K562 (cell line): ENCODE measurements at regions not wholly inside any gene's neighbourhood (a gene's known extent, or its start where the extent isn't known, plus 50 kb on each side); places are given as distances from the start of the nearest gene placed in this dataset.

Experiments
- ATF1 ChIP-seq, 2 experiments: fragments of 450-650 bp in 1 of 2; IDR thresholded peaks; 2 replicates each; pipeline ENCODE4 v1.6.1; 2016; ENCODE audit warnings: missing compliant biosample characterization in 1 of 2, missing genetic modification characterization in 1 of 2
- BACH1 ChIP-seq: fragments of 200-800 bp; sonication (Bioruptor generic); IDR thresholded peaks from 2 replicates; pipeline ENCODE4 v1.6.1; 2016; ENCODE audit warnings: missing genetic modification characterization, missing compliant biosample characterization
- BRCA1 ChIP-seq, 2 experiments: fragments of 450-650 bp in 1 of 2; sonication (generic) in 1 of 2; formaldehyde crosslinking in 1 of 2; IDR thresholded peaks; 2 replicates each; pipeline versions ENCODE4 v1.5.0 to v1.6.1; 2017 to 2020; ENCODE audit warnings: mild to moderate bottlenecking in 1 of 2, missing genetic modification reagents in 1 of 2
- CREB5 ChIP-seq: fragments of 250-450 bp; sonication (Bioruptor Pico); IDR thresholded peaks from 2 replicates; pipeline ENCODE4 v1.5.0; 2020; ENCODE audit warnings: mild to moderate bottlenecking
- GTF3C2 ChIP-seq: IDR thresholded peaks from 3 replicates; pipeline ENCODE4 v1.6.1; 2011; ENCODE audit warnings: borderline replicate concordance, mild to moderate bottlenecking, moderate library complexity; ENCODE audit not compliant: insufficient read length; ENCODE audit errors: extremely low read depth
- HNRNPUL1 ChIP-seq: fragments of 200-400 bp; formaldehyde crosslinking; IDR thresholded peaks from 2 replicates; pipeline ENCODE4 v1.6.1; 2017; ENCODE audit warnings: low read length
- IRF1 ChIP-seq: sonication (generic); formaldehyde crosslinking; IDR thresholded peaks from 2 replicates; pipeline ENCODE4 v1.8.0; 2022; ENCODE audit warnings: missing genetic modification reagents, mild to moderate bottlenecking, borderline replicate concordance
- KDM2B ChIP-seq: fragments of 250-450 bp; sonication (Bioruptor Pico); IDR thresholded peaks from 2 replicates; pipeline ENCODE4 v1.8.0; 2021; ENCODE audit warnings: mild to moderate bottlenecking, moderate library complexity
- MEIS2 ChIP-seq: fragments of 450-650 bp; IDR thresholded peaks from 2 replicates; pipeline ENCODE4 v1.6.1; 2014; ENCODE audit warnings: mild to moderate bottlenecking; ENCODE audit not compliant: partially characterized antibody
- MTA1 ChIP-seq: fragments of 450-650 bp; IDR thresholded peaks from 2 replicates; pipeline ENCODE4 v1.6.1; 2017; ENCODE audit warnings: borderline replicate concordance
- SP1 ChIP-seq: sonication (generic); formaldehyde crosslinking; IDR thresholded peaks from 2 replicates; pipeline ENCODE4 v1.8.1; 2022; ENCODE audit warnings: mild to moderate bottlenecking, missing genetic modification reagents
- SUPT5H ChIP-seq: fragments of 450-650 bp; IDR thresholded peaks from 2 replicates; pipeline ENCODE4 v1.6.1; 2016
- TSHZ1 ChIP-seq: fragments of 250-450 bp; sonication (Bioruptor Pico); IDR thresholded peaks from 2 replicates; pipeline ENCODE4 v1.4.0; 2020; ENCODE audit warnings: mild to moderate bottlenecking, moderate library complexity
- ZBTB17 ChIP-seq: fragments of 450-650 bp; formaldehyde crosslinking; IDR thresholded peaks from 2 replicates; pipeline ENCODE4 v1.4.0; 2020; ENCODE audit warnings: mild to moderate bottlenecking
- ZNF280B ChIP-seq: fragments of 250-450 bp; sonication (Bioruptor Pico); IDR thresholded peaks from 2 replicates; pipeline ENCODE4 v1.5.1; 2021; ENCODE audit warnings: mild to moderate bottlenecking
- ZNF347 ChIP-seq: fragments of 450-650 bp; formaldehyde crosslinking; IDR thresholded peaks from 2 replicates; pipeline ENCODE4 v1.4.0; 2020; ENCODE audit warnings: low read depth, mild to moderate bottlenecking, moderate library complexity
- ZNF561 ChIP-seq: fragments of 450-650 bp; formaldehyde crosslinking; conservative IDR thresholded peaks from 2 replicates; pipeline ENCODE4 v1.4.0; 2020; ENCODE audit warnings: mild to moderate bottlenecking, moderate library complexity
- ZNF668 ChIP-seq: fragments of 250-450 bp; sonication (Bioruptor Pico); IDR thresholded peaks from 2 replicates; pipeline ENCODE4 v1.8.0; 2022; ENCODE audit warnings: mild to moderate bottlenecking, inconsistent platforms

GRCh38 chr22:22799561-22799960 is 88.1 kb upstream of the IGLL5 start (continued):
- TF ChIP-seq BRCA1 (IDR thresholded peaks at IDR 0.05) (no peak), BRCA1 (CRISPR knock-in tag; IDR thresholded peaks at IDR 0.05) (peak; percentile 89; the same call in 1 of the 2 replicates), CREB5 (CRISPR knock-in tag) (no peak), HNRNPUL1 (no peak), GTF3C2 (no peak), ATF1 (CRISPR knock-in tag; IDR thresholded peaks at IDR 0.05) (0 out of 2 replicates have a peak, but pooled peaks have one; percentile 3), ATF1 (tag; IDR thresholded peaks at IDR 0.05) (no peak), SUPT5H (no peak), ZNF347 (no peak), IRF1 (no peak), TSHZ1 (CRISPR knock-in tag) (no peak), ZNF280B (CRISPR knock-in tag) (no peak), ZBTB17 (CRISPR knock-in tag) (no peak), KDM2B (CRISPR knock-in tag) (no peak), BACH1 (no peak), MTA1 (no peak), ZNF668 (CRISPR knock-in tag) (no peak), MEIS2 (no peak), SP1 (CRISPR knock-in tag) (no peak), ZNF561 (CRISPR knock-in tag) (no peak)
